ENCODE measurements at regions not wholly inside any gene's neighbourhood (a gene's known extent, or its start where the extent isn't known, plus 50 kb on each side); places are given as distances from the start of the nearest gene placed in this dataset.
A peak's percentile ranks its signal among the peaks of the same experiment; 100 is the strongest.

- Histone ChIP-seq H3K9me1 (ENCODE audit: insufficient read depth, low read length) (no peaks in the 10 kb centered on the region), H2AK9ac (replicated peaks; ENCODE audit: low read depth, low read length, poor library complexity) (no peak overlapping the region), H3K9ac (ENCODE audit: low read depth, low read length) (no peak overlapping the region), H4K8ac (ENCODE audit: low read depth in 2 of 2, low read length in 2 of 2) (no peak overlapping the region), H3K18ac (ENCODE audit: low read depth, low read length) (no peak overlapping the region), H2AFZ (replicated peaks; ENCODE audit: low read length, poor library complexity) (no peak overlapping the region), H2BK120ac (ENCODE audit: low read depth, low read length) (no peak overlapping the region), H3K4me3 (ENCODE audit: insufficient read depth, low read depth, low read length) (no peak overlapping the region), H3K23ac (ENCODE audit: low read depth, low read length) (no peak overlapping the region), H3K4me2 (ENCODE audit: low read depth, low read length) (no peak overlapping the region), H3K4me1 (ENCODE audit: control insufficient read depth, insufficient read depth, low read length) (peaks cover 3% of the 10 kb centered on the region; the same call in 1 of the 2 replicates), H2BK15ac (ENCODE audit: low read depth, low read length) (no peak overlapping the region), H3K27ac (ENCODE audit: insufficient read depth, low read length) (no peak overlapping the region), H3K4ac (ENCODE audit: low read depth, low read length) (no peak overlapping the region), H2BK5ac (ENCODE audit: low read depth, low read length, poor library complexity, severe bottlenecking) (no peak overlapping the region), H3K56ac (ENCODE audit: extremely low read depth, insufficient read depth, low read length) (no peak overlapping the region), H3K14ac (replicated peaks; ENCODE audit: low read depth, low read length) (no peak overlapping the region), H2AK5ac (ENCODE audit: low read depth, low read length) (no peak overlapping the region), H3K36me3 (ENCODE audit: control insufficient read depth, insufficient read depth, low read length) (no peaks in the 10 kb centered on the region), H4K91ac (ENCODE audit: insufficient read depth, low read depth, low read length) (no peak overlapping the region), H4K5ac (ENCODE audit: low read depth, low read length) (no peak overlapping the region), H3K79me1 (ENCODE audit: low read depth in 1 of 2, low read length in 2 of 2) (no peaks in the 10 kb centered on the region), H4K20me1 (ENCODE audit: insufficient read depth, low read length) (no peaks in the 10 kb centered on the region), H3K9me3 (ENCODE audit: control insufficient read depth, insufficient read depth, low read length) (no peaks in the 10 kb centered on the region), H2BK20ac (ENCODE audit: low read depth, low read length) (no peak overlapping the region), H3K27me3 (ENCODE audit: control insufficient read depth, insufficient read depth, low read length) (no peaks in the 10 kb centered on the region)
- CTCF ChIA-PET: no interaction called here
- dilution Hi-C loops (cut with HindIII; ENCODE audit: low sequenced_read_pairs, unreplicated experiment): no loop called here
- no TSS peak for BruUV-seq (replicated peaks)
- peak; percentile 82 for TF ChIP-seq CEBPB (IDR thresholded peaks at IDR 0.05; ENCODE audit: low read depth, low read length)
- TF ChIP-seq USF2 (IDR thresholded peaks at IDR 0.05; ENCODE audit: low read depth, low read length): no peak
- no CpG with 5 or more reads among the region's 3 CpGs for WGBS, 2 experiments (ENCODE audit: extremely low coverage in 2 of 2, insufficient read length in 1 of 2)
- intact Hi-C loops (cut with micrococcal nuclease): no loop called here
- no peak for DNase-seq
- no peak for ATAC-seq (ENCODE audit: low read depth)
- POLR2A ChIA-PET (ENCODE audit: unreplicated experiment): no interaction called here
- in situ Hi-C loops (cut with MboI; ENCODE audit: low sequenced_read_pairs): loop anchor here (10.0 kb wide), 1 partner anchor 203 kb away; no protein-coding TSS in a partner anchor
Observed at GRCh38 chr6:155527443-155527842, 71.8 kb upstream of the NOX3 start.
